ENCODE measurements at regions not wholly inside any gene's neighbourhood (a gene's known extent, or its start where the extent isn't known, plus 50 kb on each side); places are given as distances from the start of the nearest gene placed in this dataset.
"Not testable (repeated sequence)": the region's sequence is repeated elsewhere in the genome, so short reads cannot be mapped to it uniquely, and the experiment has no call there.

DNA sequence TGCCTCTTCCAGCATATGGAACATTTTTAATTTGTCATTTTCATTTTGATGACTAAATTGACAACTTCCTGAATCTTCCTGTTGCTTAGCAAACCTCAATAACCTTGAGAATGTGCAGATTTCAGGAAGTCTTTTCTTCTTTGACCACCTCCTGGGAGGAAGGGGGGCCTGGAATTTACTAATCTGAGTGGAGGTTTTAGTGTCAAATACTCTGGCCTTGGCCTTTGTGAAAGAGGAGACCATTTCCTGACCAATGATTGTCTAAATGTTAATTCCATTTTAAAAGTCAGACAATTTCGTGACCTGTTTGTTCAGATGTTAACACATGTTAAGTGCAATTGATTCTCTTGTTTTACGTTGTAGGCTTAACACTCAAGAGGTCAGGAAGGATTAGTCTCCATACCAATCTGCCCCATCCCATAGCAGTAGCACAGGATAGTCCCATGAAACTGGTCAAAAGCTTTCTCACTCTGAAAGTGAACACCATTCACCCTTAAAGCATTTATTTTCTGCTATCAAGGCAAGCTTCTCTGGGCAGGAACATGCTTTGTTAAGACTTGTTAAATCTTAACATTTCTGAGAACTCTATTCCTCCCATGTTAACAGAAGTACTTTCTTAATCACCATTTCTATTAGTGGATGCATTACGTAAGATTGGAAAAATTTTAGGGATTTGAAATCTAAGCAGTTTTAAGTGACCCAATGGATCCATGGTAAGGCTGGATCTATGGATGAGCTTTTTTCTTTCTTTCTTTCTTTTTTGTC is 219.6 kb downstream of the RND3 start:
- intact Hi-C loops (cut with micrococcal nuclease) = no loop called here

DNA sequence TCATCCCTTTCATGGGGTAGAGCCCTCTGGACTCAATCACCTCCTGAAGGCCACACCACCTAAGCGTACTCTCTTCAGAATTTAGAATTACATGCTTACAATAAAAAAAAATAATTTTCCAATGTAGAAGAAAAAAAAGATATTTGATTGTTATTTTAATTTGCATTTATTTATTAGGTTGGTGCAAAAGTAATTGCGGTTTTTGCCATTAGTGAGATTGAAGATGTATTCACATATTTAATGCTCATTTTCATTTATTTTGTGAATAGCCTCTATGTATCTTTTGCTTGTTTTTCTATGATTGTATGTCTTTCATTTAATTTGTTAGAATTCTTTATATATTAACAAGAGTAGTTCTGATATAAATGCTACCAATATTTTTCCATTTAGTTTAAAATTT is 220.5 kb downstream of the RND3 start:
- intact Hi-C loops (cut with micrococcal nuclease) = no loop called here

DNA sequence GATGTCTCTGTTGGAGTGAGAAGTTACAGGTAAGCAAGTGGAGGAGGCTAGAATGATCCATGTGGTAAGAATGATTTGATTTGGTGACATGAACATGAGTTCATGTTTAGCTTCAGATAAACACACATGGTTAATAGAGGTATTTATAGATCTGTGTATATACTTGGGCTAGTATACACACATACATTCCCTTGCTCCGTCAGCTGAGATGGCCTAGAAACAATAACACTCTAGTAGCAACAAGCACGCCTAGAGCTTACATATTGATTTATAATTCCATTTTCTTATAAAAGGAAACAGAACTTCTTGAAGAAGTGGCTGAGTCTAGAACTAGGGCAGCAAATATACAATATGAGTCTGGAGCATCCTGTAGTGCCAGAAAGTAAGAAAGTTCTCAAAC is 223.0 kb downstream of the RND3 start:
- intact Hi-C loops (cut with micrococcal nuclease) = no loop called here

DNA sequence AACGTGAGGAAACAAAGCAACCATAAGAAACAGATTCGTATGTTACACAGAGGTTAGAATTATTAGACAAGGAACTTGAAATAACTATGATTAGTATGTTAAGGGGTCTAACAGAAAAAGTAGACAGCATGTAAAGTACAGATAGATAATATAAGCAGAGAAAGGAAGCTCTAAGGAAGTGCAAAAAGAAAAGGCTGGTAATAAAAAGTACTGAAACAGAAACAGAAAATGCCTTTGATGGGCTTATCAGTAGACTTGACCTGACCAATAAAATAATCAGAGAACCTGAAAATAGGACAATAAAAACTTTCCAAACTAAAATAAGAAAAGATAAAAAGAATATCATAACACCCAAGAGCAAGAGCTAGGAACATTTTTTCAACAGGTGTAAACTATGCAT is 225.8 kb downstream of the RND3 start:
- intact Hi-C loops (cut with micrococcal nuclease) = loop anchor here (2.0 kb wide), 1 partner anchor 27 kb away; no protein-coding TSS in a partner anchor

DNA sequence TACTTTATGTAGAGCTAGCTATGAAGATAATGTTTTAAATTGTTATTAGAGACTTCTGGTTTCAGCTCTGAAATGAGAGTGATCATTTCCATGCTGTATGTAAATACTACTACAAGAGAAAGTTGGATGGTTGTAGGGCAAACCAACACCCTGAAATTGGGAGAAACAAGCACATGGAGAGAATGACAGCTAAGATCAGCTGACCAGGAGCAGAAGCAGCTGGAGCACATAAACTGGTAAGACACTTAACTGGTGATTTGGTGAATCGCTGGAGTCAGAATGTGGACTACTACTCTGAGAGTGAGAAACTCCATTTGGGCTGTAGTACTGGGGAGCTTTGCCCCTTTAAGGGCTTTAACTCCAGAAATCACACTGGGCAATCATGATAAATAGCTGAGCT is 226.8 kb downstream of the RND3 start:
- intact Hi-C loops (cut with micrococcal nuclease) = no loop called here

DNA sequence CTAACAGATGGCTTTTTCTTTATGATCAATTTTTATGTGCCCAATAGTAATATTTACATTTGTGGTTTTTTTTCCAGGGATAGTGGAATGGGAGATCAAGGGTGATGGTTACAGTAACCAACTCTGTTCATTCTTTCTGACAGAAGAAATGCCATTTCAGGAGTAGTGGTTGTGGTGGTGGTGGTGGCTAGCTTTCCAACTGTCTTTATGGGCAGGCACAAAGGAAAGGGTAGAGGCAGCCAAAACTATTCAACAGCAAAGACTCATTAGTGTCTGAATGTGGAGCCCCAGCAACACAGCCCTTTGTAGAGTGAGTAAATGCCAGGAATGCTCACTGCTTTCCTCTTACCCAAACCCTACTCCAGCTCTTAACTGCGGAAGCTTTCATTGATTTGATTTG is 227.7 kb downstream of the RND3 start:
- intact Hi-C loops (cut with micrococcal nuclease) = no loop called here

DNA sequence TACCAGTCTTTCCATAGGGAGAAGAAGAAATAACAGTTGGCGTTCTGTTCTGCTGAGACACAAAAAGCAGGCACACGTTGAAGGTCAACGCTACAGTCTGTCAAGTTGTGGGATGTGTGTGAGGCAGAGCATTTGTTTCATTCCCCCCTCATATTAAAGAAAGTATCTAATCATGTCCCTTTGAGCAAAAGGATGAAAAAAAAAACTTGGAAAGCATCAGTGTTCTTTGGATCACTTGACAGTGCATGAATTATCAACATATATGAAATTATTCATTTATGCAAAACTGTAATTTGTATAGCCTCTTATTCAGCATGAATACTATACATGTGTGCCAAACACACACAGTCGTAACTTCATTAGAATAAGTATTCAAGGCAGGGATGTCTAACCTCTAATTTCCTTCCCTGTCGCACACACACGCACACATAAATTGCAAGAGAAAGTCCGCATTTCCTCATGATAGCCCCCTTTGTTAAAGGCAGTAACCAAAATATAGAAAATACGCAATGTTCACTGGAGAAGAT is 228.6 kb downstream of the RND3 start:
- intact Hi-C loops (cut with micrococcal nuclease) = no loop called here

DNA sequence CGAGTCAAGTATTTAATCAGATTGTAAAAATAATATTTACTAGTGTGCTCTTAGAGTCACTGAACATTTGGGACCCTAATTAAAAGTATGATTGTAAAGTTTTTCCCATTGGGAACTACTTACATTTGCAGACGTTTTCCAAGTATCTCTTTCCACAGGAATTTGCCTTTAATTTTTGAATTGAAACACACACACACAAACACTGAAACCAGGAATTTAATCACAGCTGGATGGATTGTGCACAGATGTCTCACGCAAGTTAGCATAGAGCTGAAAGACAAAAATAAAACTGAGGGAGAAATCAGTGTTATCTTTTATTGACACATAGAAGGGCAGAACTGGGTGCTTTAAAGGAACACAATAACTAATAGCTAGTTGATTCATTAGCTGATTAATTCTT is 230.7 kb downstream of the RND3 start:
- intact Hi-C loops (cut with micrococcal nuclease) = no loop called here

DNA sequence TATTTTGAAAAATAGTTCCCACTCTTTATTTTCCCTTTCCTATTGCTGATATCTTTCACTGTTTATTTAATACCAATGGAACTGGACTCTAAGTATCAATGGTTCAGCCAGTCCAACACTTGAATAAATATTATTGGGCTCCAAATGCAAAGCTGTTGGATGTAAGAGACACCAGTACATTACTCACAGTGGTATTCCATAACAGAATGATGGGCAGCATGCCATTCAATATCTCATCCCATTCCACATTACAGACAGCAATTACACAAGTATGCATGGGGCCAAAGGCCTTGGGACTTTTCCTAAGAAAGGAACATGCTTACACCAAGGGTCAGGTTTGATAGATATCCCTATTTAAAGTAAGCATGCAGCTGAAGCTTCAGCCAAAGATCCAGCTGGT is 231.9 kb downstream of the RND3 start:
- intact Hi-C loops (cut with micrococcal nuclease) = no loop called here

DNA sequence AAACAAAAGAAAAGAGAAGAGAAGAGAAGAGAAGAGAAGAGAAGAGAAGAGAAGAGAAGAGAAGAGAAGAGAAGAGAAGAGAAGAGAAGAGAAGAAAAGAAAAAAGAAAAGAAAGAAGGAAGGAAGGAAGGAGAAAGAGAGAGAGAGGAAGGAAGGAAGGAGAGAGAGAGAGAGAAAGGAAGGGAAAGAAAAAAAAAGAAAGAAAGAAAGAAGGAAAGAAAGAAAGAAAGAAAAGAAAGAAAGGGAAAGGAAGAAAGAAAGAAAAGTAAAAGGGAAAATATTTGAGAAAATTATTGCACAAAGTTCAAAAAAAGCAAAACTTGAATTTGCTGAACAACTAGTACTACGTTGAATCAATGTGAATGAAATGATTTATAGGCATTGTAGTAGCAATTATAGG is 237.7 kb downstream of the RND3 start:
- intact Hi-C loops (cut with micrococcal nuclease) = not testable (repeated sequence)

DNA sequence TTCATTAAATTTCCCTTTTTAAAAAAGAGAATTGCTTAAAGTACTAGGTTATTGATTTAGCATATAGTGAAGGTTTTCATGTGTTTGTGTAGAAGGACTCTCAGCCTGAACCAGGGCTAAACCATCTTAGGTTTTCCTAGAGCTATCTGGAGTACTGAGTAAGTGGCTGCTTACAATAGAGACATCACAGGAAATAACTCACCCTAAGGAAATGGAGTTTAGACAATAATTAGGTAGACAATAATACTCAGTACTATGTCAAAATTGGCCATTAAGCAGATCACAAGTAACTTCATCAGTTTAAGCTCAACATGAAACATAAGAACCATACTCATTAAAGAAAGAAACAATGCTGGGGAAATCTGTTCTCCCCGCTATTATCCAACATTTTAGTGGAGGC is 240.0 kb downstream of the RND3 start:
- intact Hi-C loops (cut with micrococcal nuclease) = no loop called here

DNA sequence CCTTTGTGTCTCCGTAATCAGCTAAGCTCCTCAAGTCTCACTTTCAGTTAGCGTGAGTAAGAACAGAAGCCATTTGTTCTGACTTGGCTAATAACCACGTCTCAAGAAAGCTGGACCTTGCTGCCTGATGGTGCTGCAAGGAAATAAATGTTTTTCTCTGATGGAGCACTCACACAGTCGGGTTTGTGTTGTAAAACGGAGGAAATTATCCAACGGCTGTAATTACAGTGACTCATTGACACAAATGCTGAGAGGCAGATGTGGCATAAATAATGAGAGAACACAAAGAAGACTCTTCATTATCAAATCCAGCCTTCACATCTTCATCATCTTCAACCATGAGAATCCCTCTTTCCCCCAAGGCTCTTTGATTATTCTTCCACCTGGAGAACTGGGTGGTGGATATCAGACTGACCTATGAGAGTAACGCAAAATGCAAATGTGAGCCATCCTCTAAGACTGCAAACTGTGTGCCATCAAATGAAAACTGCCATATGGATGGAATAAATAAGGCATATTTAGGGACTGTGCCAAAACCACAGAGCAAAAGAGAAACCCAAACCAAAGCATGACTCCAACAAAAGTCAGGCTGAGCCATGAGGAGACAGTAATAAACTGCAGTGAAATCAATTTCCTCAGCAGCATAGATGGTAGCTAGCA is 252.6 kb downstream of the RND3 start:
- intact Hi-C loops (cut with micrococcal nuclease) = no loop called here

DNA sequence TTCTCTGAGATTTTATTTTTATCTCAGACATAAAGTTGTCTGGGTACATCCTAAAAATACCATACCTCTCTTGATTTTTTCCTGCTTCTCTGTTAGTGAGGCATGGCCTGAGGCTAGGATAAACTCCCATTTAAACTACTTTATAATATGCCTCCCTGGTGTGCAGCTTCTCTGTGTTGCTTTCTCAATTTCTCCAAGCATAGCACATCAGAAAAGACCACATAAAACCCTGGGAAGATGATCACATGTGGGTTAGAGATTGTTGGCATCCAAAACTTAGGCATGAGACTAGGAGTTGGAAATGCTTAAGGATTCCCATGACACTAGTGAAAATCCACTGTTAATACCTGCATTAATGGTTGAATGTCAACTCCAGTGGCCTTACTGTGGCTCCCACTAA is 254.6 kb downstream of the RND3 start:
- intact Hi-C loops (cut with micrococcal nuclease) = no loop called here

DNA sequence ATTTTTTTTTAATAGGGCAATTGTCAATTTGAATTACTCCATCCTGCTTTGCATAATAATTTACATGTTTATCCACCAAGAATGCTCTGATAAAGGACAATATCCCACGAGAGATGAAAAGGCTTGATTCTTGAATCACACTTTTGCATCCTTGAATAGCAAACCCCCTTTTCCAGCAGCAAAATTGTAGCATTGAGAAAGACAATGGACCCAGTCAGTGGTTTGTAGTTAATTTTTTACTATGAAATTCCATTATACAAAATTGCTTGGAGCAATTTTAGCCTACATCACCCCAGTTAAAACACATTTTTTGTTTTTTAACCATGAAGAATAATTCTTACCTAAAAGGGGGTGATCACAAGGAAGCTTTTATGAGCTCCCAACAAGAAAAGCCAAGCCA is 255.1 kb downstream of the RND3 start:
- intact Hi-C loops (cut with micrococcal nuclease) = no loop called here

DNA sequence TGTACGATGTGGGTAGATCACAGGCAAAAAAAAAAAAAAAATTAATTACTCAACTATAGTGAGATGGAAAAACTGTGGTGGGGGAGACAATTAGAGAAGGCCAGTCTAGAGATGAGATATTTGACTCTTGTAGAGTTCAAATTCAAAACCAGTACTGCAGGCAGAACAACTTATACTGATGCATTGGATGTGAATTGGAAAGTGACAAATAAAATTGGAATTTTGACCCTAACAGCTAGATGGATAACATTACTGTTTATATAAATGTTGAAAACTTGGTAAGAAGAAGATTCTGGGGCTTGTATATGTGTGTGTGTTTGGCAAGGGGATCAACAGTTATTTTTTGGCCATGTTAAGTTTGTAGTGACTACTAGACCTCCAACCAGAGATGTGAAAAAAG is 256.9 kb downstream of the RND3 start:
- intact Hi-C loops (cut with micrococcal nuclease) = no loop called here

DNA sequence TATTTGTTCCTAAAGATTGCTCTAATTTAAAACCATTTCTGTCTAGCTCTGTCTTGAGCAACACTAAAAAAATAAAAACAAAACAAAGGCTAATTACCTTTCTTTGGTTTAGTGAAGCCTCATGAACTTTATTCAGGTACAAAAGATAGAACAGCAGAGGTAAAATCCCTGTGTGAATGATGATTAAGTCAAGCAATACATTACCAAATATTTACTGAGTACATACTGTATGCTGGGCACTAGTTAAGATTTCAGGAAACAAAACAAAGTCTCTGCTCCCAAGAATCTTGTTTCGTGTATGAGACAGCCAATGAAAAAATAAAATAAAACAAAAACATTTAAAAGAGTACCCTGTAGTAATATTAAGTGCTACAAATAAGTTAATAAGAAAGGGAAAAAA is 257.5 kb downstream of the RND3 start:
- intact Hi-C loops (cut with micrococcal nuclease) = no loop called here

DNA sequence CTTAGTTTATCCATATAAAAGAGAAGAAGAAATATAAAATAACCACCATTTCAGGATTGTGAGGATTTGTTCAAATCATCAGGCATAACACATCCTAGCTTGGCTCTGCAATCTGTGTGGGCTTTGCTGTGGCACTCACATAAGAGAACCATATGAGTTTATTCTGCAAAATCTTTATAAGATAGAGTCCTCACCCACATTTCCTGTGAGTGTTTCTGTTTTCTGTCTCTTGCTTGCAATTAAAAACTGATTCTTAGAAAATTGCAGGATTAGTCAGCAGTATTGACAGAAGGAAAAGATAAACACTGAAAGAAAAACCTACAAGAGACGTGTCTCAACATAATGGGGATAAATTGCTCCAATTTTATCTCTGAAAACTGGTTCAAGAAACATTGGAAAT is 258.5 kb downstream of the RND3 start:
- intact Hi-C loops (cut with micrococcal nuclease) = no loop called here

DNA sequence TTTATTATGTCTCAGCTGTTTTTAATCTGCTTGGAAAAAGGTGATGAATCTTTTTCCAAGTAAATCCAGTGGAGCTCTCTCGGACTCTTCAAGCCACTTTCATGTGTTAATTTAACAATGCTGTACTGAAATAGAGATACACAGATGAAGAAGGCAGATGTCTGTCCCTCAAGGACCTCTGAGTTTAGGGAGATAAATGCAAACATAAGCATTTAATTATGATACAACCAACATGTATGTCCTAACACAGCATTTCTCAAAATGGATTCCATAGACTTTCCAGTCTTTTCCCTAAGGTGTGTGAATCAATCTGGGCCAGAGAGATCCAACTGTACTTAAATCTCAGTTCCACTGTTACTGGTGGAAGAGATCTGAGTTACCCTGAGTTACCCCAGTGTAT is 262.4 kb downstream of the RND3 start:
- intact Hi-C loops (cut with micrococcal nuclease) = no loop called here

DNA sequence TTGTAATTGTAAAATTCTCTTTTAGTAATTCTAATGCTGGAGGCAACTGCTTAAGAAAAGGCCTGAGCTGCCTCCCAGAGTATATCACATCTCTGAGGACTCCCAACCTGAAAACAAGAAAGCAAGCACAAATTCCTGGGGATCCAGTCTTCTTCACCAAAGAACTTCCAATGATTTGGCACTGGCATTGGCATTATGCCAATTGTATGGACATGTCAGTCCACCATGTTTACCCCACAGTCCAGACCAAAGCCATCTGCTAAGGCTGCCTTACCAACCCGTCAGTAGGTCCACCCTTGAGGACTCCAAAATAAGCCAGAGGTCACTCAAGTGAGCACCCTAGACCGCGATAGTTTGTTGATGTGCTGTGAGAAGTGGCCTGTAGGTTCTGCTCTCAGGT is 263.1 kb downstream of the RND3 start:
- intact Hi-C loops (cut with micrococcal nuclease) = no loop called here

DNA sequence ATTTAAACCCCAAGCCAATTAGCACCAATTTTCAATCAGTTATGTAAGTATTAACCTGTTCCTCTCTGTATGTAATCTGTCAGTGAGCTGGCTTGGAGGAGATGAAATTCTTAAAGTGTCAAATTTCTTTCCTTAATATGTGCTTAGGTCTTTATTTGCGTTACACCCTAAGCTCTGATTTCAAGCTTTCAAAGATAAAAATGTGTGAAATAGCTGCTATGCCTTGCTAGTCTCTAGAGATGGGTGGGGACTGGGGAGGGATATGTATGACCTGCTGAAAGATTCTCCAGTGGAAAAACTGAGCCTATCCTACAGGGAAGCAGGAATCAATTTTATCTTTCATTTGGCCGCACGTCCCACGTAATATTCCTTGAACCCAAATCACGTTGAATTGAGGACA is 264.5 kb downstream of the RND3 start:
- intact Hi-C loops (cut with micrococcal nuclease) = no loop called here

DNA sequence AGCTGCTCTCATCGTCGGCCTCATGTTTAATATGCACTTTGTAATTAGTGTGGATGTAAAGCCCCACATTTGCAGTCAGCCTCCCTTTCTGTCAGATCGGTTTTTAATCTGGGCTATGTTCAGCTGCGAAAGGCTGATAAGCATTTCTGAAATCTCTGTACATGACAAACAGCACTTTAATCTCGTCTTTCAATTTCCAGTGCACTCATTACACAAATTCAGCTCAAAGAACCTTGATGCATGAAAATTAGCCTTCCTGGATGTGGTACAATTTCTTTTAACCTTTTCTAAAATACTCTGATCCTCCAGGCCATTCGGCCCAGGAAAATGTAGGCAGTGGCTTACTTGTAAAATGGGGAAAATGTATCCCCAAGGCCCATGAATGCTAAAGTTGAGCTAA is 265.1 kb downstream of the RND3 start:
- intact Hi-C loops (cut with micrococcal nuclease) = no loop called here

DNA sequence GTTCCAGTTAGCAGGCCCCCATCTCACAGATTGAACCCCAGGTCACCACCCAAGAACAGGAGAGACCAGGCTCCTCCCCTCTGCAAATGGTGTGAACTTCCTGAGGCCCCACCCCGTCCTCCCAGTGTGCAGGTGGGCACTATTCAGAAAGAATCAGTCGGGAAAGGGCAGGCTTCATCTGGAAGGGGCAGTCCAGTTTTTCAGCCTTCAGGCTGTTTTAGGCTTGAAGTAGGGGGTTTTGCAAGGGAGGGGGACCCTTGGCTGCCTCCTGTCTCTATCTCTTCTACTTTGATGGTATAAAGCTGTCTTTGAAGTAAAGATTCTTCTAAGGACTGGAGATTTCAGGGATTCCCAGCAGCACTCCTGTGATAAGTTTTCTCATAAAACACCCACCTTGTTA is 267.6 kb downstream of the RND3 start:
- intact Hi-C loops (cut with micrococcal nuclease) = no loop called here

DNA sequence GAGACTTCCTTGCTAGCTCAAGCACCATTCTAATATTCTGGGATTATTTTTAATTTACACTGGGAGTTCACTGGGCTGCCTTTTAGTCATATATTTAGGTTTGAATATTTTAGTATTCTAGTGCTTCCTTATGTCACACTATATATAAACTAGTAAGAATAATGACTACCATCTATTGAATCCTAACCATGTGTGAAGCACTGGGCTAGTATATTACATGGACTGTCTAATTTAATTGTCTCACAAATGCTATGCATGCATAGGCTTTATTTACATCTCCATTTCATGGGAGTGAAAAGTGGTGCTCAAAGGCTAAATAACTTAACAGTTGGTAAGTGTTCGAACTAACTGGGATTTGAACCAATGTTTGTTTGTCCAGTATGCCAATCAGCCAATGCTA is 272.4 kb downstream of the RND3 start:
- intact Hi-C loops (cut with micrococcal nuclease) = no loop called here

All from T-helper 1 cell treated with Interleukin-12 subunit alpha and Interleukin-12 subunit beta and Interleukin-4 antibody, amounts not matched to agents 30 ng/mL and 1 ng/mL, for 36 hours (primary cell).